Left hindlimb (tissue), 1 donor: ENCODE measurements at regions not wholly inside any gene's neighbourhood (a gene's known extent, or its start where the extent isn't known, plus 50 kb on each side); places are given as distances from the start of the nearest gene placed in this dataset.

Source experiments
- DNase-seq: peaks from one replicate; pipeline ENCODE4 v3.0.0-alpha.2; 2018

DNA sequence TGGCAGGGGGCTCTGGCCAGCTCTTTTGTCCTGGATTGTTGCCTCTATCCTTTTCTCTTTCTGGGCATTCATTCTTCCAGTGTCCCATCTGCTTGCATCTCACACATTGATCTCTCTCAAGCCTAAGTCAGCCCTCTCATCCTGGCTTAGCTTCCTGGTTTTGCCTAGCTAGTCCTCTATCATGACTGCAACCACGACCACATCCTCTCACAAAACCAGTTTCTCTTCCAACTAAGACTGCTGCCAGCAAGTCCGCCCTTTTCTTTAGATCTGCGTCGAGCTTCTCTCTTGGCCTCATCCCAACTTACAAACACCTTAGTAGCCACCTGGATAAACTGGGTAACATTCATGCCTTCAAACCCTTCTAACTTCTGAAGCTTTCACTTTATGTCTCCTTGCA, 212.2 kb upstream of the HTR2A start:
- DNase-seq, result no peak

DNA sequence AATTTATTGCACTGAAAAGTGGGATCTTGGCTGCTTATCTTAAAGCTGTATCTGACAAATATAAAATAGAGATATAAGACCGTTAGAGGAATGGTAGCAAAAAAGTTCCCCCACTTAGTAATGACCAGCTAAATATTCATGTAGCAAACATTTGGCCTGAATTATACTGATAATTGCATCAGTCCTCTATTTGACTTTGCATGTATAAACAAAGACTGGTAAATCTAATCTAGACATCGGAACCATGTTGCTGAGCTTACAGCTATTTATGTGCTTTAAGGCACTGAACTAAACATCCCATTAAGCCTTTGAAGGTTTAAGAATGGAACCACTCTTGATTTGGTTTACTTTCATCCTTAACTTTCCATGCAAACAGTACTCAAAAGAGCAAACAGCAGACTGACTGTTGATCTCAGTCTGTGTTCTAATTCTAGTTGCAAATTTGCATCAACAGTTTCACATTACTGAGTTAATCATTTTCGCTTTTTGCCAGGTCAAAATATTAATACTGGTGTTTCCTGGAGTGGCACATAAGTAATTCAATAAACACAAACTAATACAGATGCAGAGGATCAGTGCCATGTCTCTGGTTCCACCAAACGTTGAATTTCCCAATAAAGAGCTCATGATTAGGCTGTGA, 203.5 kb upstream of the HTR2A start:
- no peak for DNase-seq

DNA sequence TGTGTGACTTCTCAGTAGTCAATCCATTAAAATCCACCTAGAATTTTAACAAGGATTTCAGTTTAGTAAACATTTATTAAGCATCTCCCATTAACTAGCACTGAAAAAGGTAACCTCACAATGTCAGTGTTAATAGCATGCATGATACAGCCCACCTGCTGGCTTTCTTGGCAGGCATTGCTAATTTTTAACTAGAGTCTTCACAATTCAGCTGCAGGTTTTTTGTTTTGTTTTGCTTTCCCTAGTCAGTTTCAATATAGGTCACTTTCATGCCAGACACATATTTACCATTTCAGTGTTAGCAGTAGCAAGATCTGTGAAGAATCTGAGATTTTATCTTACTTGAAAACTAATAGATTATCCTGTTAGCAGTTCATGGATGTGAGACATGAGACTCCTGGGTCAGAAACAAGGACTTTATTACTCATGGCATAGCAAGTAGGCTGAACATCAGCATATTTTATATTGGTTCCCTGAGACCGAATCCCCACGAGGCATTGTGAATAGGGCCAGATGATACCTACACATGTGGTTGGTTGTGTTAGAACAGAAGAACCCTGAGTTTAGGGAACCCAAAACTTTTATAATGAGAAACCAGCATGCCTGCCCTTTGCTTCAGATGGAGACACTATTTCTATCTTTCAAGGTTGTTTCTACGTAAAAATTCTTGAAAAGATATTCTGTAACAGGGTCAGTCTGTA, 198.0 kb upstream of the HTR2A start:
- no peak for DNase-seq

DNA sequence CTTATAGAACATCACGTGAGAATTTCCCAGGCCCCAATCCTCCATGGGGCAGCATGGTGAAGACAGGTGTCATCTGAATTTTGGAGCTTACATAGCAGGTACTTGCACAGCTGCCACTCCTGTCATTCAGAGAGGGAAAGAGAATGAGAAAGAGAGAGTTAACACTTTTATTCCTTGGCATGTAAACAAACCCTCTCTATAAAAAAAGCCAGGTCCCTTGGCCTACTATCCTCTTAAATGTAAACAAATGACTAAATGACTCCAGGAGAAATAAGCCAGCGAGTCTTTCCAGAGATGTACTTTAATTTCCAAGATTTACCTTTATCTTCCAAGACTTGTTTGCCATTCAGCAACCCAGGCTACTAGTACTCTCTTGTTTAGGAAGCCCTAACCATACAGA, 195.3 kb upstream of the HTR2A start:
- no peak for DNase-seq

DNA sequence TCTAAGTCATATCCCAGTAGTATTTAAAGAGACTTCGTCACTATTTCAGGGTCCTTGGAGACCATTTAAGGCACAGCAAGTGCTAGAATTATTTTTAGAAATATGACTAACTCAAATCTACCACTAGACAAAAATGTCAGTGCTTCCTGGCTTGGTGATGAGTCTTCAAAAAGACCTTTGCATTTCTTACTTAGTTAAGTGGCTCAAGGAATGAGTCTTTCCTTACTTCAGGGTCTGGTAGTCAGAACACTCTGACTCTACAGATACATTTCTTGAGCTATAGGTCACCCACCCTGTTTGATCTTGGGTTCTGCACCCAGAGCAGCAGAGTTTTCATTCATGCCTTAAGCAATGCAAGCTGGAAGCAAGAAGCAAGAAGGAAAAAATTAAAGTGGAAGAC, 191.0 kb upstream of the HTR2A start:
- no peak for DNase-seq

DNA sequence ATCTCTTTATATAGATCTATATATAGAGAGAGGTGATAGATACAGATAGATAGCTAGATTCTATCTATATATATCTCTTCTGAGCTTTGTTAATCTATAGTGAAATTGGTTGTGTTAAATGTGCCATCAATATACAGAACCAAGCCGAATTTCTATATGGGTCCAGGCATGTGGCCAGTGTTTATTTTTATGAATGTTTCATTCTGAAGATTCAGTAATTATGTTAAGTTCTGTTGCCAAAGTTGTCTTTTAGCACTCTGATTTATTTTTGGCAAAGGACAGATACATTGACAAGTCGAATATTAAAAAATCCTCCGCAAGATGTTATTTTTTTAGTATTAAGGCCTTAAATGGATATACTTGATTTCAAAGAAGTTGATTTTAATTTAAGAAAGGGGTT, 190.4 kb upstream of the HTR2A start:
- DNase-seq, result no peak

DNA sequence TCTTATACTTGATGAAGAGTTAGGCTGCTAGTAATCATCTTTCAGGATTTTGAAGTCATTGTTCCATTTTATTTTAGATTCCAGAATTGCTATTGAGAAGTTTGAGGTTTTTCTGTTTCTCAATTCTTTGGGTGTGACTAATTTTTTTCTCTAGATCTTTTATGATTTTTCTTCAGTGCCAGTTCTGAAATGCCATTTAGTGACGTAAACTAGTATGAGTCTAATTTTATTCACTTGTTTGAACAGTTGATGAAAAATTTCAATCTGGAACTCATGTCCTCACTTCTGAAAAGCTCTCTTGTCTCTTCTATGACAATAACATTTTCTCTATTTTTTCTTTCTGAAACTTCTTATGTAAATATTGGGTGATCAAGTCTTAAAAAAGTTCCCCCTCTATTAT, 188.5 kb upstream of the HTR2A start:
- DNase-seq, result no peak

DNA sequence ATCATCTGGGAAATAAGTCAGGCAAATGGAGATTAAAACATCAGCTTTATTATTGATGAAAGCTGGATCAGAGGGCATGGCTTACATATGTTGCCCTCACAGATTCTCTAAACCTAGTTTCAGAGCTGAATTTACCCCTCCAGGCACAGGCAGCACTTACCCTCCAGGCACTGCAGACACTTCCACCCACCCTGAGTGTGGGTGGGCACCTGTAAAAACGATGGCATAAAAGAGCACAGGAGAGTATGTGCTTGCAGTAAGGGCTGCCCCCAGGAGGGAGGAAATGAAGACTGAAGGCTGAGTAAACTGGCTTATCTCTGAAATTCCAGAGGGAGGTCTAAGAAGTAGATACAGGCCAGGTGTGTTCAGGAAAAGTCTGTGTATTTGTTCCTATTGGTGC, 185.0 kb upstream of the HTR2A start:
- no peak for DNase-seq

DNA sequence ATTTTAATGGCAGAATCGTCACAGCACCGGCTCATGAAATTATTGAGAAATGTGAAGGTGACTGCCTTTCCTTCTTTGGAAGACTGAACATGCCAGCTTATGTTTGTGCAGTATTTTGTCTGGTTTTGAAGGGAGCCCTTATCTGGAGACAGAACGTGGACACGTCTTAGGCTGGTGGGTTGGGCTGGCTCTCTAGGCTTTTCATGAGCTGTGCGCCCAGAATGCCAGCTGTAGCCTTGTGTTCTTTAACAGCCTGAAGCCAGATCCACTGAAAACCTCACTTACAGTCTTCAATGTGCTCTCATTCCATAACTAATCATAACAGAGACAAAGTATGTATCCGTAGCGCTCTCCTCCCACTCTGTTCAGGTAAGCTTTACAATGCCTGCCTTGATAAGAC, 184.4 kb upstream of the HTR2A start:
- no peak for DNase-seq

DNA sequence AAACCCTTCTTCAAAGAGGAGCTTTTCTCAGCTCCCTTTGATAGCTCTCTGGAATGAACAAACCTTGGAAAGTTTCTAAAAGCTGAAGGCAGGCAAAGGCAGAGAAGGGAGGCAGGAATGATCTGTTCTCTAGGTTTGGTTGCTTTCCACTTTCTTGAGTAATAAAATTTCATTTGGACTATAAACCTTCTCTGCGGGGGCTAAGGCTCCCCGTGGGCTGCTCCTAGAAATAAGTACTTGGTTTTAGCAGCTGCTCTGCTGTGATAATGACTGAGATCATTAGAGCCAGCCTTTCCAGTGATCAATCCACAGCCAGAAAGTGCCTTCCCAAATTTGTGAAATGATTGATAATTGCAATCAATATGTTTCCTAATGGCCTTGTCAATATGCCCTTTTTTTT, 183.8 kb upstream of the HTR2A start:
- no peak for DNase-seq

DNA sequence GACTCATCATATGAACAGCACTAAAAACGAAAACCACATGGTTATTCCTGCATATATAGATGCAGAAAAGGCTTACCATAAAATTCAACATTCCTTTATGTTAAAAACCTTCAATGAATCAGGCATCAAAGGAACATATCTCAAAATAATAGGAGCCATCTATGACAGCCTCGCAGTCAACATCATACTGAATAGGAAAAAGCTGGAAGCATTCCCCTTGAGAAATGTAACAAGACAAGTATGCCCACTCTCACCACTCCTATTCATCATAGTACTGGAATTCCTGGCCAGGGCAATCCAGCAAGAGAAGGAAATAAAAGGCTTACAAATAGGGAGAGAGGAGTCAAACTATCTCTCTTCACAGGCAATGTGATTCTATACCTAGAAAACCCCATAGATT, 179.6 kb upstream of the HTR2A start:
- DNase-seq, result no peak

DNA sequence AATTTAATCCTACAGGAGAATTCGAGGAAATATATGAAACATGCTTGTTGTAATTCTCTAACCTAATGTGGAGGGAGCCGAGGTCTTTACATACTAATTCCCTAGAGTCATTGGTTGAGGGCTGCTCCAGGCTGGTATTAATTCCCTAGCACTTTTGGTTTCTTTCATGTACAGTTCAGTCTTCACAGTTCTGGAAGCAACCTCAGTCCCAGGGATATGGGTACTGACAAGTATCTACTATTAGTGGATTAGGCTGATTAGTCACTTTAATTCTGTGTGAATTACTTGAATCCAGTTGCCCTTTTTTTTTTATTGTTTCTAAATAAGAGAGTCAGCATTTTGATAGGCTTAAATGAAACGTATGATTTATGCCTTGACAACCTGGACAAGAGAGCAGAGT, 172.3 kb upstream of the HTR2A start:
- no peak for DNase-seq

DNA sequence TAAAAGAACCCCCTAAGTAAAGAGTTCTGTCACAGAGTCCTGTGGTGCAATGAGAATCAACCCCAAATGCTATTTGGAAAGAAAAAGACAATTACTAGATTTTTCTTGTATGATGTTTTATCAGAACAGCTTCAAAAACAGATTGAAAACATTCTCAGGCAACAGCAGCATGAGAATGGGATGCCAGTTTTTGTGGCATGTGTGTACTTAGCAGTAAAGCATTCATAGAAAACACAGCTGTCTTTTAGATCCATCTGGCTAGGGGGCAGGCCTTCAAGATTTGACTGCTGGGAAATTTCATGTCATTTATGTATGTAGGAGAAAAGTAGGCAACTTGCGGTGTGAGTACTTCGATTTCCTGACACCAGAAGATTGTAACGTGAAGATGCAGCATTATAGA, 170.5 kb upstream of the HTR2A start:
- no peak for DNase-seq

DNA sequence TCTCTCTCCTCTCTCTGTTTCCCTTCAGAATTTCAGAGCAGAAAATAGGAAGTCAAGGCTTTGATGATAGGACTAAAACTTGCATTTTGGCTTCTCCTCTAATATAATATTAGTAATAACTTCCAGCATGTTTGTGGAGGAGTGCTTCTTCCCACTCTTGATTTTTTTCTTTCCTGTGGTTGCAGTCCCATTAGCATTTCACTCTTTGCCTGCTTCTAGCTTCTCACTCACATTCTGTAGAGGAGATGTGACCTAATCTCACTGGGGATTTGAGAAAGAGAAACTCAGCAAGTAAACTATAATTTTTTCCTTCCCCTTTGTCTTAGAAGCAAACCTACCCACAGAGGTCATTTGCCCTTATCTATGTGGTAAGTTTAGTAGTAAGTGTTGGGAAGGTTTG, 169.4 kb upstream of the HTR2A start:
- DNase-seq, result no peak

DNA sequence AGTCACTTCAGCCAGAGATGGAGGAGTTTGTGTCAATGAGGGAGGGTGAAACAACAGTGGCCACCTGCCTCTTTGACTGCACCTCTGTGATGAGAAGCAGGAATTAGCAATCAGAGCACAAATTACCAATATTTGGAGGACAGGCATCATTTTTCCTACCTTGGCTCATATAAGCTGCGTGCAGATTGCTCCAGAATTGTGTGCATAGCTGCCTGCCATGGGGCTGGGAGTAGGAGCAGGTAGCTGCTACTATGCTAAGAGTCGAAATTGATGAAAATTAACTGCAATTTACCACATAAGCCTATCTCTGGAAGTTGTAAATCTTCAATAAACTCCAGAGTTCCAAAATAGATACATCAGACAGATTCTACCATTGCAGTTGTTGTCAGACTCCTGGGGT, 167.5 kb upstream of the HTR2A start:
- DNase-seq, result no peak

DNA sequence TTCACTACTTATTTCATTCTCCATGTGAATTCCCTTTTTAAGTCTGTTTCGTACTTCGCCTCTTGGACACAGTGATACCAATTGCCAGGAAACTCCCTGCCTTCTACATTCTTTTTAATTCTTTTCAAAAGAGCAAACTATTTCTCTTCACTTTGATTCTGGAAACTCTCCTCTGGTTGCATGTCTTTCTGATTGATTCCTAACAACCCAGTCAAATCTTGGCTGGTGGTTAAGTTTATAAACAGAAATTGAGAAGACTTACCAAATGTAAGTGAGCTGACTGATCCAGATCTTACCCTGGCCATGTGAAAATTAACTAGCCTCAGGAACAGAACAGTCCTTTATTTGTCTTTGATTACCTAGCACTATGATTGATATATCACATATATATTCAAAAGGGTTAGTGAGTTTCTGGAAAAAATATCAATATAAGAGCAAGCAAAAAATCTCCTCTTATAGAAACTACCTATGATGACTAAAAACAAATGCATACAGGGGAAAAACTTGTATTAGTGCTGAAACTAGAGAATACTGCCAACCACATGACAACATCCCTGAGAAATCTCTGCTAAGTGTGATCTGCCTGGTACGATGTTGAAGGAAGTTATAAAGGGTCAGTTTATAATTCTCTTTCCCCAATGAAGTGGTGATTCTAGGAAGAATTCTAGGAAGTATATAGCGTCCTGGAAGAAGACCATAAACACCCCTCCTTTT, 152.6 kb upstream of the HTR2A start:
- no peak for DNase-seq

DNA sequence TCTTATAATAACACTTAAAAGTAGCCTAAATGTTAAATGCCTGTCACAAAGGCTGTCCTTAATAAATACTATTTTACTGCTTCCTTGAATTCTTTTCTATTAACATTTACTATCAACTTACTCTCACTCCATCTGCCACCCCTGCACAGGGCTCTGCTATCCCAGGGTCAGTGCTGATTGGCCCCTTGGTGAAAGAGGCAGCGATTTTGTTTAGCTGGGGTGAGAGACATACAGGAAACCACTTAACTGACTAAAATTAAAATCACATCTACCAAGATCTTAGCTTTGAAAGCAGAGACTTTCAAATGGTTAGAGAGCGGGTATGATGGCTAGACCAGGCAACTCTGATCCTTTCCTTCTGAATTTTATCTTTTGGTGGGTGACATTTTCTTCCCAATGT, 149.9 kb upstream of the HTR2A start:
- DNase-seq, result no peak

DNA sequence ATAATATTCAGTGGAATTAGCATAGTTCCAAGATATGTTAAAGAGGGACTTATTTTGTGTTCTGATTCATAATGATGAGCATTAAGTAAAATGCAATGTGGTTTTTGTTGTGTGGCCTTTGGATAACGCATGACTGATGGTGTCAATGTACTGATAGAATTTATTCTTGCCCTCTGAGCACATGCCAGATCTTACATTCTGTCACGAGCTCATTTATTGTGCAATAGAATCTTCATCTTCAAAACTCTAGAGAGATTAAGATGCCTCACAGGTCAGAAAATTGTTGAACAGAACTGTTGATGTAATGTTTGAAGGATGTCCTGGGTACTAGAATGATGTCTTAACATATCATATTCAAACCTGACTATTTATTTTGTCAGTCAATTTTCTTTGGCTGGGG, 148.0 kb upstream of the HTR2A start:
- DNase-seq, result no peak

DNA sequence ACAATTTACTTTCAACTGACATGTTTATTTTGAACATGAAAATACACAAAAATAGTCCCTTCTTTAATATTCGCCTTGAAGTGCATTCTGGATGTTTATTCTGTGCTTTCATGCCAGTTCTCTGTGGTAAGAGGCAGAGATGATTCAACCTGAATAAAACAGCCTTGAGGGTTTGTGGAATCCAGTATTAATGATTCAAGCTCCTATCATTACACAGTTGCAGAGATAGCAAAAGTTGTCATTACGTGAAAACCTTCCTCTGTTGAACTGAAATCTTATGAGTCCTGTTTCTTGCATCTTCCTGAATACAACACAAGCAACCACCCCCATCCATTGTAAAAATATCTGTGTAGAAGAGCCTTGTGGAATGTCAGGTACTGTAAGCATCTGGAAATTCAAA, 142.3 kb upstream of the HTR2A start:
- DNase-seq, result no peak

DNA sequence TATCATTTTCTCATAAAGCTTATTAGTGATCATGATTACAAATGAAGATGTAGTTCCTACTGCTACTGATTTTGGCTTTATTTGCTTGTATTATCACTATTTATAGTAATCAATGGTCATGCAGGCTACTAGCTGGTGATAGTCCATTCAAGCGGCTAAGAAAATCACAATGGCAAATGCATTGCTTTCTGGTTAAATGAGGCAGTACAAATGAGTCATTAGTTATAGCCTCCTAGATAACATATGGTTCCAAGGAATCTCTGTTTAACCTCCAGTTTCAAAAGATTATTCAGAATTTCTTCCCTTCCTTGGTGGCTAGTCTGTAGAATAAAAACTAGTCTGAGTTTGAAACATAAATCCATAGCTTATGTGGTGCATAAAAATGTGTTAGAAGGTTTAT, 141.3 kb upstream of the HTR2A start:
- DNase-seq, result no peak

DNA sequence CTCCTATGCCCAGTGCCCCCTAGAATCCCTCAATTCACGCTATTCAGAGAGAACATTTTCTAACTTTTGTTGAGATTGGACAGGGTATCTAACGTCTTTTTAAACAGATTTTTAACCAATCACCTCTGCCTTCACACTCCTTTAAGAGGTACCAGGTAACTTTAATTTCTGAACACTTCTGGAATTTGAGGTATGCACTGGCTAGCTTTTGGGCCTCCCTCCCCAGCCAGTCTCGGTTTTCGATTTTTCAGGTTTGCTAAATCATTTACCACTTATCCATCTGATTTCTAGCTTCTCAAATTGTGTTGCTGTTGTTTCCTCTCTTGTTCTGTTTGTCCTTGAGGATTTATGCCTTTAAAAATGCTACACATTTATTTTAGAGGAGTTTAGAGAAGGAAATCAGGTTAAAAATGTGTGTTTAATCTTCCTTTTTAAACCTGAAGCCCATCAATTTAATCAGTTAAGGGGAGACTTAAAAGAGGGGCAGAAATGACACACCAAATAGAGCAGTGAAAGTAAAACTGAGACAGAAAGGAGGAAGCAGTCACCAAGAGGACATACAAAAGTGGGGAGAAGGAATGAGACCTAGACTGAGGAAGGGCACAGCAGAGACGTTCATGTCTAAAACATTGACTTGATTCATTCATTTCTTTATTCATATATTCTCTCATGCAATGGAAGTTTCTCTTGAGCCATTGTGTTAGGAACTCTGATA, 139.6 kb upstream of the HTR2A start:
- DNase-seq, result no peak

DNA sequence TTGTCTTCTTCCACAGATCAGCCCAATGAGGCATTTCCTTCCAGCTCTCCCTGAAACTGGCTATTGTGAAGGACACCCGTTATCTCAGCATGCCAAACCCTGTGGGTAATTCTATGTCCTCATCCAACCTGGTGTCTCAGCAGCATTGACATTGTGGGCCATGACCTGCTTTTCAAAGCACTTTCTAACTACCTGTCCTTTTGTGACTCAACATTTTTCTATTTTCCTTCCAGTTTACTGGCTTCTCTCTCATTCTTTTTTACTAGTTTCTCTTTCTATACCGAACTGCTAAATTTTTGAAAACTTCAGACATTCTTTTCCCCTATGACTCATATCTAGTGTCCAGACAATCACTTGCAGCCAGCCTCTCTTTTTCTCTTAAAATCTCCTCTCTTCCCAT, 136.4 kb upstream of the HTR2A start:
- no peak for DNase-seq

DNA sequence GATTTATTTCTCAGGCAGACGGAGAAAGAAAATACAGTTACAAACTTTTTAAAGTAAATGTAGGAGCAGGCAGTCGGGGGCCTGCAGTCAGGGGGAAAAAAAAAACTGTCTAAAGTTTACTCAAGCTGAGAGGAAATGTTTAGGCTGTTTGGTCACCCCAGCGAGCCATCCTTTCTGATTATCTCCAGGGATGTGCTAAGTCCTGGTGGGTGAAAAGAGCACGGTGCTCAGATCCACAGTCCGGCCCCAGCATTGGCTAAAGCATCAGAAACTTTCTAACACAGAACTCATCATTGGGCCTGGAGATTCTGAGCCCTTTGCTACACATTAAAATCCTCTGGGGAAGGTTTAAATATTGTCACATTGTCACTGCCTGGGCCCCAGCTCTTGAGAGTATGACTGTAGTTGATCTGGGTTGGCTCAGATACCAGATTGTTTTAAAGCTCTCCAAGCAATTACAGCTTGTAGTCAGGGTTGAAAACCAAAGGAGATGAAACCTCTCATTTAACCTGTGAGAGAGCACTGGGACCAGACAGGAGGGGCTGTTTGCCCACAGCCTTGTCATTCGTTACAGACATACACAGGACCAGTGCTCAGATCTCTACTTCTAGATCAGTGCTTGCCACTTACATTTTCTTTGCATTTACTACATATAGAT, 131.1 kb upstream of the HTR2A start:
- DNase-seq, result no peak
